Fibroblast of mammary gland (primary cell): ENCODE measurements at regions not wholly inside any gene's neighbourhood (a gene's known extent, or its start where the extent isn't known, plus 50 kb on each side); places are given as distances from the start of the nearest gene placed in this dataset.
"Not testable (repeated sequence)": the region's sequence is repeated elsewhere in the genome, so short reads cannot be mapped to it uniquely, and the experiment has no call there.

Experiments used
- DNase-seq: peaks from one replicate; pipeline ENCODE4 v3.0.0-alpha.2; 2010; ENCODE audit warnings: low read depth
- H3K4me3 ChIP-seq: 2 replicates; pipeline ENCODE4 v1.5.1; 2011; ENCODE audit warnings: low read depth, mild to moderate bottlenecking, low read length, moderate library complexity; ENCODE audit not compliant: control insufficient read depth
- TF ChIP-seq, protein P1 (sequence below): conservative IDR thresholded peaks from 2 replicates; pipeline ENCODE4 v1.5.1; 2011; ENCODE audit warnings: low read depth, low read length, inconsistent platforms; ENCODE audit not compliant: control insufficient read depth, insufficient read depth

DNA sequence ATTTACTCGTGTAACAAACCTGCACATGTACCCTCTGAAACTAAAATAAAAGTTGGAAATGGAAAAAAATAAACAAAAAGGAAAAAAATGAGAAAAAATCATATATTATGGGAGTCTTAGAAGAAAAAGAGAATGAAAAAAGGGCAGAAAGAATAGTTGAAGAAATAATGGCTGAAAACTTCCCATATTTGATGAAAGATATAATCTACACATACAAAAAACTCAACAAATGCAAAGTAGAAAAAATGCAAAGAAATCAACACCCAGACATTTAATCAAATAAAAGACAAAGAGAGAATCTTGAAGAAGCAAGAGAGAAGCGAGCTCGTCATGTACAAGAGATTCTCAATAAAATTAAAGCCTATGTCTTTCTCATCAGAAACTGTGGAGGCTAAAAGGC lies 73.8 kb downstream of the SLC25A46 start:
- no peak for DNase-seq
- no peak overlapping the region for H3K4me3 ChIP-seq
- TF ChIP-seq, protein P1, sequence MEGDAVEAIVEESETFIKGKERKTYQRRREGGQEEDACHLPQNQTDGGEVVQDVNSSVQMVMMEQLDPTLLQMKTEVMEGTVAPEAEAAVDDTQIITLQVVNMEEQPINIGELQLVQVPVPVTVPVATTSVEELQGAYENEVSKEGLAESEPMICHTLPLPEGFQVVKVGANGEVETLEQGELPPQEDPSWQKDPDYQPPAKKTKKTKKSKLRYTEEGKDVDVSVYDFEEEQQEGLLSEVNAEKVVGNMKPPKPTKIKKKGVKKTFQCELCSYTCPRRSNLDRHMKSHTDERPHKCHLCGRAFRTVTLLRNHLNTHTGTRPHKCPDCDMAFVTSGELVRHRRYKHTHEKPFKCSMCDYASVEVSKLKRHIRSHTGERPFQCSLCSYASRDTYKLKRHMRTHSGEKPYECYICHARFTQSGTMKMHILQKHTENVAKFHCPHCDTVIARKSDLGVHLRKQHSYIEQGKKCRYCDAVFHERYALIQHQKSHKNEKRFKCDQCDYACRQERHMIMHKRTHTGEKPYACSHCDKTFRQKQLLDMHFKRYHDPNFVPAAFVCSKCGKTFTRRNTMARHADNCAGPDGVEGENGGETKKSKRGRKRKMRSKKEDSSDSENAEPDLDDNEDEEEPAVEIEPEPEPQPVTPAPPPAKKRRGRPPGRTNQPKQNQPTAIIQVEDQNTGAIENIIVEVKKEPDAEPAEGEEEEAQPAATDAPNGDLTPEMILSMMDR: no peak

DNA sequence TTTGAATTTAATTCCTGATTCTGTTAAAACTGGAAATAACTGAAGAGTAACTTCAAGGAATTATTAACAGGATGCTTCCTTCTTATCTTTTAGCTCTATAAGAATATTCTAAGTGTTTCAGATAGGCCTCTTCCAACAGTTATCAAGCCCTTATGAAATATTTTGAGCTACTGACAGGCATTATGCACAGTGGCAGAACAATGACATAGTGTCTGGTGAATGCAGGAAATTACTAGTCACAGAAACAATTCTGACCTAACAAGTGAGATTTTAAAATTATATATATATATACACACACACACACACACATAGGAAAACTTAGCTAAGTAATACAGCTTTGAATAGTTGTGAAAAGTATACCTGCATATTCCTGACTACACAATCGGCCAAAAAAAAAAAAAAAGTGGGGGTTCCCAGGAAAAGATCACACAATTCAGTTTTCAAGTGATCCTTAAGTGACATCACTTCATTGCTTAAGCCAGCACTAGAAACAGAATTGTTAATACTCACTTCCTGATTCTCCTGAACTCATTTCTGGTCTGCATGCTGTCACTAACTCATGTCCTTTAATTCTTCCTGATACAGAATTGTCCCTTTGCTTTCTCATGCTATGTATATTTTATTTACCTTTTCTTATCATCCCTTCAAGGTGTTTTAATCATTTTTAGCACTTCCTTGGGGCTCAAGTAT lies 77.3 kb downstream of the SLC25A46 start:
- DNase-seq: no peak

DNA sequence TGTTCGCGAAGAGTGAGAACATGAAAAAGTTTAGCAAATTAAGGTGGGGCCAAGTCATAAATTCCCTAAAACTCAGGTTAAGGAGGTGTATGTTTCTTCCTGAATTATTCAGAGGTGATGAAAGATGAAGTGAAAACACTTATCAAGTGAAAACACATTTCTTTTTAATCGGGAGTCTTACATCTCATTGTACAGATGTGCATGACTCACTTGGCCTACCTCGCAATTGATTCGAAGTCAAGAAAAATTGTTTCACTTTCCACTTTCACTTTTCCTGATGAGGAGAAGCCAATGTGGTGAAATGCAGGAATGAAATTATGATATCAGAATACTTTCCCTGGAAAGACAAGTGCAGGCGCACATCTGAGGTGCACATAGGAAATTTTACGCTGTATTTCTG lies 78.7 kb downstream of the SLC25A46 start:
- DNase-seq: peak; percentile 51
- H3K4me3 ChIP-seq: no peak overlapping the region
- TF ChIP-seq, protein P1: no peak

More for the DNA sequence above, 77.3 kb downstream of the SLC25A46 start:
- TF ChIP-seq, protein P1: no peak
- no peak overlapping the region for H3K4me3 ChIP-seq

DNA sequence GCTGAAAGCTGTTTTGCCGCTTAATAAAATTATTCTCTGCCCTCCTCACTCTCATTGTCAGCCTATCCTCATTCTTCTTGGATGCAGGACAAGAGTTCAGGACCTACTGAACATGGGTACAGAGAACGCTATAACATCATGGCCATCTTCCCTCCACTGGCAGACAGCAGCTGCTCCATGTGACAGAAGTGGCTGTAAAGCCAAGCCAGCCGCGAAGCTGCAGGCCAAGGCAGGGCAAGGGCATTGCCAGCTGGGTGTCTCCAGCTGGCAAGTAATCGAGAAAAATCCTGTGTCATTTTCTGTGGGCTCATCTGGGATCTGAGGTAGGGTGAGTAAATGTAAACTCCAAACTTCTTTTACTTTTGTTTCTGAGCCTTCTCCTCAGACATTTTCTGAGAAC lies 84.8 kb downstream of the SLC25A46 start:
- TF ChIP-seq, protein P1: no peak
- DNase-seq: no peak
- H3K4me3 ChIP-seq: no peak overlapping the region

DNA sequence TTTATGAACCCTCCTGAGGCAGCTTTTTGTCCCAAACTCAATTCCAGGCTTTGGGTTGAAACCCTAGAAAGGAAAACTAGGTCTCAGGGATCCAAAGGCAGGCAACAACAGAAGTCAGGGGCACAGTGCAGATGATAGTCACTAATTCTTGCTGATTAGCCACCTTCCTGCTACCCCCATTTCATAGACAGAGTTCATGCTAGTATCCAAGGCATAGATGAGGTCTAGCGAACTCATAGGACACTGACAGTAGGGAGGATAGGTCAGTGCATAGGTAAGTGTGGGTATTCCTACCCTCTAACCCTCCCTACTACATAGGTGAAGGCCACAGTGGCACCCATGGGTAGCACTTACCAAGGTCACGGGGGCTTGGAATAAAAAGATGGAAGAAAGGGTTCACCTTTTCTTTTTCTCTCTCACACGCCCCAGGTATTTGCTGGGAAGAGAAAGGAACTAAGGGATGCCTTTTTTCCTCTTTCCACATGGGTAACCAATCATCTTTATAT lies 86.2 kb downstream of the SLC25A46 start:
- TF ChIP-seq, protein P1: no peak
- no peak for DNase-seq
- H3K4me3 ChIP-seq: no peak overlapping the region

DNA sequence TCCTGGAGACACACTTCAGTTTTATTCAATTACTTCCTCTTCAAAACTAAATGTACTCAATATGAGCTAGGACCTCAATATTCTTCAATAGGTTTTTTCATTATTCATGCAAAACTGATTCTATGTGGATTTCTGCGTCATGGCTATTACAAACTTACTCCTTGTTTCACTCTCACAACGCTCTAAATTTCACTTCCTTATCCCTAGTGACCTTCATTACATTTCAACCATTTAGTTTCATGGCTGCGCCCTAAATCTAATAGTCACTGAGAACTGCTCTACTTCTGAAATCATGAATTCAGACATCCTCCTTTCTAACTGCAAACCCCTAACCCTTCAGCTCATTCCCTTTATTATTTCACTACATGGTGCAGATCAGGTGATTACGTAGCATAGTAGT lies 93.9 kb downstream of the SLC25A46 start:
- TF ChIP-seq, protein P1: no peak
- no peak overlapping the region for H3K4me3 ChIP-seq

DNA sequence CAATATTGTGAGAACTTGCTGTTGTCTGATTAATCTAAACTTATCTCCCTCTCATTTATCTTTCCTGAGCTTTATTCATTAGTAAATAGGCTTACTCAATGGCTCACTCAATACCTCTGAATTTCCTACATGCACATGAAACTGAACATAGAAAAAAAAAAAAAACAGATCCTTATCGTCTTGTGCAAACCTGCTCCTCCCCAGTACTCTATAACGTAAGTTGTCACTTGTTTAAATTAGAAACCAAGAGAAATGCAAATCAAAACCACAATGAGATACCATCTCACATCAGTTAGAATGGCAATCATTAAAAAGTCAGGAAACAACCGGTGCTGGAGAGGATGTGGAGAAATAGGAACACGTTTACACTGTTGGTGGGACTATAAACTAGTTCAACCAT lies 96.1 kb downstream of the SLC25A46 start:
- H3K4me3 ChIP-seq, DNase-seq: not testable (repeated sequence)

More for the DNA sequence above, 93.9 kb downstream of the SLC25A46 start:
- DNase-seq: no peak
